Neural cell (in vitro differentiated cells): ENCODE measurements at regions not wholly inside any gene's neighbourhood (a gene's known extent, or its start where the extent isn't known, plus 50 kb on each side); places are given as distances from the start of the nearest gene placed in this dataset.
"Not testable (repeated sequence)": the region's sequence is repeated elsewhere in the genome, so short reads cannot be mapped to it uniquely, and the experiment has no call there.

ENCODE experiments used
- H2AFZ ChIP-seq: fragments of 200-600, 300-800 bp; sonication (generic), shearing (Covaris generic); 2 replicates; pipeline ENCODE4 v1.6.0; 2014; ENCODE audit warnings: low read depth, mild to moderate bottlenecking, antibody characterized with exemption, low read length, moderate library complexity
- H3F3A ChIP-seq: fragments of 200-600 bp; shearing (Covaris generic); 2 replicates; pipeline ENCODE4 v1.6.1; 2016; ENCODE audit warnings: mild to moderate bottlenecking, moderate library complexity, mixed read lengths, antibody characterized with exemption, low read length; ENCODE audit not compliant: insufficient read depth, poor library complexity, severe bottlenecking
- H3K27ac ChIP-seq: fragments of 200-600, 300-800 bp; sonication (generic), shearing (Covaris generic); 2 replicates; pipeline ENCODE4 v1.5.1; 2014; ENCODE audit warnings: mild to moderate bottlenecking, low read length, moderate library complexity
- H3K27me3 ChIP-seq: fragments of 300-800, 200-600 bp; sonication (generic), shearing (Covaris generic); 2 replicates; pipeline ENCODE4 v1.6.0; 2014; ENCODE audit warnings: mild to moderate bottlenecking, low read depth, low read length, moderate library complexity; ENCODE audit not compliant: insufficient read depth
- H3K36me3 ChIP-seq: fragments of 300-800, 200-600 bp; sonication (generic), shearing (Covaris generic); 2 replicates; pipeline ENCODE4 v1.5.1; 2014; ENCODE audit warnings: mild to moderate bottlenecking, antibody characterized with exemption, low read length, moderate library complexity; ENCODE audit not compliant: insufficient read depth
- H3K4me2 ChIP-seq: fragments of 300-800, 200-600 bp; sonication (generic), shearing (Covaris generic); 2 replicates; pipeline ENCODE4 v1.6.0; 2014; ENCODE audit warnings: mild to moderate bottlenecking, low read length
- H3K4me3 ChIP-seq: fragments of 300-800, 200-600 bp; sonication (generic), shearing (Covaris generic); 2 replicates; pipeline ENCODE4 v1.5.1; 2014; ENCODE audit warnings: mild to moderate bottlenecking, low read length, moderate library complexity
- H3K79me2 ChIP-seq: fragments of 200-600 bp; shearing (Covaris generic); replicated peaks from 2 replicates; pipeline ENCODE4 v1.6.0; 2014; ENCODE audit warnings: mild to moderate bottlenecking, low read length, moderate library complexity; ENCODE audit not compliant: insufficient read depth
- H3K9ac ChIP-seq: fragments of 300-800, 200-600 bp; sonication (generic), shearing (Covaris generic); 2 replicates; pipeline ENCODE4 v1.6.1; 2016; ENCODE audit warnings: mild to moderate bottlenecking, low read length, mixed read lengths
- H3K9me2 ChIP-seq: fragments of 200-600 bp; shearing (Covaris generic); 2 replicates; pipeline ENCODE4 v1.6.1; 2016; ENCODE audit warnings: mild to moderate bottlenecking, low read length, mixed read lengths; ENCODE audit not compliant: insufficient read depth
- H3K9me3 ChIP-seq: fragments of 200-600, 300-800 bp; sonication (generic), shearing (Covaris generic); 2 replicates; pipeline ENCODE4 v1.6.1; 2016; ENCODE audit warnings: mild to moderate bottlenecking, mixed run types, low read length, moderate library complexity, mixed read lengths
- H4K20me1 ChIP-seq: fragments of 200-600 bp; shearing (Covaris generic); 2 replicates; pipeline ENCODE4 v1.6.1; 2016; ENCODE audit warnings: mild to moderate bottlenecking, mixed run types; ENCODE audit not compliant: insufficient read depth
- CTCF ChIP-seq: fragments of 450-650 bp; IDR thresholded peaks from 2 replicates; pipeline ENCODE4 v1.5.1; 2014; ENCODE audit warnings: antibody characterized with exemption, mild to moderate bottlenecking, moderate library complexity; ENCODE audit not compliant: poor library complexity, severe bottlenecking
- EP300 ChIP-seq: fragments of 450-650 bp; conservative IDR thresholded peaks from 2 replicates; pipeline ENCODE4 v1.6.1; 2014; ENCODE audit warnings: antibody characterized with exemption, mild to moderate bottlenecking, moderate library complexity; ENCODE audit not compliant: poor library complexity, severe bottlenecking
- EZH2 ChIP-seq: fragments of 200-600, 300-800 bp; shearing (Covaris generic), sonication (generic); IDR thresholded peaks from 2 replicates; pipeline ENCODE4 v1.6.1; 2014; ENCODE audit warnings: antibody characterized with exemption, low read length, borderline replicate concordance, mild to moderate bottlenecking; ENCODE audit not compliant: insufficient read depth, poor library complexity, severe bottlenecking
- MXI1 ChIP-seq: fragments of 450-650 bp; conservative IDR thresholded peaks from 2 replicates; pipeline ENCODE4 v1.6.1; 2014; ENCODE audit warnings: antibody characterized with exemption, mild to moderate bottlenecking; ENCODE audit not compliant: poor library complexity, severe bottlenecking
- POLR2AphosphoS5 ChIP-seq: IDR thresholded peaks from 2 replicates; pipeline ENCODE4 v1.6.1; 2012
- RAD21 ChIP-seq: fragments of 450-650 bp; conservative IDR thresholded peaks from 2 replicates; pipeline ENCODE4 v1.6.1; 2014; ENCODE audit warnings: antibody characterized with exemption, mild to moderate bottlenecking, moderate library complexity
- SMC3 ChIP-seq: fragments of 450-650 bp; conservative IDR thresholded peaks from 2 replicates; pipeline ENCODE4 v1.6.1; 2014; ENCODE audit warnings: antibody characterized with exemption, mild to moderate bottlenecking, moderate library complexity; ENCODE audit not compliant: poor library complexity
- TAF1 ChIP-seq: IDR thresholded peaks from 2 replicates; pipeline ENCODE4 v1.6.1; 2012; ENCODE audit warnings: low read depth
- TF ChIP-seq, protein P1 (sequence below): IDR thresholded peaks from 2 replicates; pipeline ENCODE4 v1.6.1; 2012; ENCODE audit warnings: borderline replicate concordance

DNA sequence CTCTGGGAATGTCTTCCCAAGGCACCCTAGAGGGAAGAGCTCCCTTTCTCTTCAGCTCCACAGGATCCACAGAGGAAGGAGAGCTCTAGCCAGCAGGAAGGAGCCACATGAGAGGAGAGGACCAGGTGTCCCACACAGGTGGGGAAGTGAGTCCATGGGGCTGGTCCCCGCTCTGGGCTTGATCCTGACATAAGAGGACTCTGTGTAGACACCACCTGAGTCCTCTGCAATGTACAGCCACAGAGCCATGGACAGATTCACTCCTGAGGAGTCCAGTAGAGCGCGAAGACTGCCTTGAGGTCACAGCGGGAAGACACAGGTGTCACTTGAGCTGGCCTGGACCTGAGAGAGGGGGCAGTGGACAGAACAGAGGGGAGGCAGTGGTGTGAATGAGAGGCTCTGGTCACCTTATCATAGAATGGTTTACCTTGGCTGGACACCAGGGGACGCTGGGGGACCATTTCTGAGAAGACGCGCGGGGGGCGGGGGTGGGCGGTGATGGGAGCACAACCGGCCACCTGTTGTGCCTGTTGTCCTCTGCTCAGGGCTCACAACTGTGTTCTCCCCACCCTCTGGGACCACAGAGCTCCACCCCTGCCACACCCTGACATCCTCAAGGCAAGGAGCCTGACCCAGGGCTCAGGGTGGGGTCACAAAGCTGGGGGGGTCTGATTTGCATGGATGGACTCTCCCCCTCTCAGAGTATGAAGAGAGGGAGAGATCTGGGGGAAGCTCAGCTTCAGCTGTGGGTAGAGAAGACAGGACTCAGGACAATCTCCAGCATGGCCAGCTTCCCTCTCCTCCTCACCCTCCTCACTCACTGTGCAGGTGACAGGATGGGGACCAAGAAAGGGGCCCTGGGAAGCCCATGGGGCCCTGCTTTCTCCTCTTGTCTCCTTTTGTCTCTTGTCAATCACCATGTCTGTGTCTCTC lies 128.2 kb downstream of the ZNF280B start:
- peaks cover 13% of the 10 kb centered on the region for H3K27me3 ChIP-seq

GRCh38 chr22:22381292-22381691 lies 127.2 kb downstream of the ZNF280B start:
- not testable (repeated sequence) for H4K20me1 ChIP-seq, H3K9me3 ChIP-seq, H3K9ac ChIP-seq, H3K9me2 ChIP-seq, H3K36me3 ChIP-seq, H3K79me2 ChIP-seq, H3K27ac ChIP-seq, H2AFZ ChIP-seq, H3F3A ChIP-seq, H3K4me3 ChIP-seq, H3K4me2 ChIP-seq
- peaks cover 13% of the 10 kb centered on the region for H3K27me3 ChIP-seq

More for the DNA sequence above, 128.2 kb downstream of the ZNF280B start:
- no peaks in the 10 kb centered on the region for H3K9me2 ChIP-seq
- no peaks in the 10 kb centered on the region for H3K79me2 ChIP-seq
- no peaks in the 10 kb centered on the region for H4K20me1 ChIP-seq
- H3K9ac ChIP-seq: no peak overlapping the region
- H2AFZ ChIP-seq: no peak overlapping the region
- no peak overlapping the region for H3K27ac ChIP-seq
- TF ChIP-seq EP300: no peak
- no peak for TF ChIP-seq EZH2
- TF ChIP-seq MXI1: no peak
- no peak for TF ChIP-seq RAD21
- no peak for TF ChIP-seq CTCF
- no peak for TF ChIP-seq SMC3
- TF ChIP-seq TAF1: no peak
- TF ChIP-seq POLR2AphosphoS5: no peak
- TF ChIP-seq, protein P1, sequence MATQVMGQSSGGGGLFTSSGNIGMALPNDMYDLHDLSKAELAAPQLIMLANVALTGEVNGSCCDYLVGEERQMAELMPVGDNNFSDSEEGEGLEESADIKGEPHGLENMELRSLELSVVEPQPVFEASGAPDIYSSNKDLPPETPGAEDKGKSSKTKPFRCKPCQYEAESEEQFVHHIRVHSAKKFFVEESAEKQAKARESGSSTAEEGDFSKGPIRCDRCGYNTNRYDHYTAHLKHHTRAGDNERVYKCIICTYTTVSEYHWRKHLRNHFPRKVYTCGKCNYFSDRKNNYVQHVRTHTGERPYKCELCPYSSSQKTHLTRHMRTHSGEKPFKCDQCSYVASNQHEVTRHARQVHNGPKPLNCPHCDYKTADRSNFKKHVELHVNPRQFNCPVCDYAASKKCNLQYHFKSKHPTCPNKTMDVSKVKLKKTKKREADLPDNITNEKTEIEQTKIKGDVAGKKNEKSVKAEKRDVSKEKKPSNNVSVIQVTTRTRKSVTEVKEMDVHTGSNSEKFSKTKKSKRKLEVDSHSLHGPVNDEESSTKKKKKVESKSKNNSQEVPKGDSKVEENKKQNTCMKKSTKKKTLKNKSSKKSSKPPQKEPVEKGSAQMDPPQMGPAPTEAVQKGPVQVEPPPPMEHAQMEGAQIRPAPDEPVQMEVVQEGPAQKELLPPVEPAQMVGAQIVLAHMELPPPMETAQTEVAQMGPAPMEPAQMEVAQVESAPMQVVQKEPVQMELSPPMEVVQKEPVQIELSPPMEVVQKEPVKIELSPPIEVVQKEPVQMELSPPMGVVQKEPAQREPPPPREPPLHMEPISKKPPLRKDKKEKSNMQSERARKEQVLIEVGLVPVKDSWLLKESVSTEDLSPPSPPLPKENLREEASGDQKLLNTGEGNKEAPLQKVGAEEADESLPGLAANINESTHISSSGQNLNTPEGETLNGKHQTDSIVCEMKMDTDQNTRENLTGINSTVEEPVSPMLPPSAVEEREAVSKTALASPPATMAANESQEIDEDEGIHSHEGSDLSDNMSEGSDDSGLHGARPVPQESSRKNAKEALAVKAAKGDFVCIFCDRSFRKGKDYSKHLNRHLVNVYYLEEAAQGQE: no peak
- H3K4me3 ChIP-seq: no peak overlapping the region
- H3K4me2 ChIP-seq: no peak overlapping the region
- no peaks in the 10 kb centered on the region for H3K9me3 ChIP-seq
- H3K36me3 ChIP-seq: no peaks in the 10 kb centered on the region
- no peaks in the 10 kb centered on the region for H3F3A ChIP-seq
